CD14-positive monocyte (primary cell): ENCODE measurements at regions not wholly inside any gene's neighbourhood (a gene's known extent, or its start where the extent isn't known, plus 50 kb on each side); places are given as distances from the start of the nearest gene placed in this dataset.

Source experiments
- DNase-seq, 3 donors: peaks; one replicate each; pipeline ENCODE4 v3.0.0-alpha.2; 2011 to 2022
- H2AFZ ChIP-seq: 2 replicates; pipeline ENCODE4 v1.6.0; 2012; ENCODE audit warnings: mild to moderate bottlenecking, low read depth, low read length, inconsistent platforms; ENCODE audit not compliant: insufficient read depth, poor library complexity, severe bottlenecking
- H3K27ac ChIP-seq, 2 donors: 1 replicate in 1 of 2; 2 replicates in 1 of 2; pipeline ENCODE4 v1.5.1; 2012 to 2013; ENCODE audit warnings: low read length in 2 of 2, control low read depth in 1 of 2, inconsistent platforms in 1 of 2, low read depth in 1 of 2, mild to moderate bottlenecking in 1 of 2
- H3K27me3 ChIP-seq, 2 donors: one replicate each; pipeline versions ENCODE4 v1.6.0 to v1.6.1; 2011 to 2013; ENCODE audit warnings: low read length in 2 of 2; ENCODE audit not compliant: control insufficient read depth in 2 of 2, insufficient read depth in 2 of 2
- H3K36me3 ChIP-seq, 2 donors: replicated peaks in 1 of 2; 1 replicate in 1 of 2; 2 replicates in 1 of 2; pipeline versions ENCODE4 v1.5.1 to v1.6.1; 2012 to 2013; ENCODE audit warnings: low read length in 2 of 2, control low read depth in 1 of 2, inconsistent platforms in 1 of 2, mild to moderate bottlenecking in 1 of 2; ENCODE audit not compliant: insufficient read depth in 2 of 2, control insufficient read depth in 1 of 2
- H3K4me1 ChIP-seq, 2 donors: 1 replicate in 1 of 2; 2 replicates in 1 of 2; pipeline versions ENCODE4 v1.5.1 to v1.6.1; 2012 to 2013; ENCODE audit warnings: low read length in 2 of 2, control low read depth in 1 of 2, inconsistent platforms in 1 of 2, mild to moderate bottlenecking in 1 of 2, moderate library complexity in 1 of 2; ENCODE audit not compliant: insufficient read depth in 2 of 2, control insufficient read depth in 1 of 2
- H3K4me2 ChIP-seq: replicated peaks from 2 replicates; pipeline ENCODE3; 2012; ENCODE audit warnings: low read length, moderate library complexity, mild to moderate bottlenecking; ENCODE audit not compliant: poor library complexity, severe bottlenecking; ENCODE audit errors: extremely low read depth
- H3K4me3 ChIP-seq, 3 experiments: fragments of 200-600 bp in 1 of 3; sonication (generic) in 1 of 3; replicated peaks in 1 of 3; 1 replicate in 2 of 3; 2 replicates in 1 of 3; pipeline ENCODE4 v1.5.1; 2011 to 2013; ENCODE audit warnings: low read length in 3 of 3, mild to moderate bottlenecking in 3 of 3, control low read depth in 2 of 3, low read depth in 2 of 3, inconsistent platforms in 1 of 3, moderate library complexity in 1 of 3
- H3K79me2 ChIP-seq: 2 replicates; pipeline ENCODE4 v1.6.0; 2012; ENCODE audit warnings: mild to moderate bottlenecking, control low read depth, inconsistent platforms, low read length, moderate library complexity; ENCODE audit not compliant: insufficient read depth
- H3K9ac ChIP-seq: 2 replicates; pipeline ENCODE4 v1.6.0; 2017; ENCODE audit warnings: low read length, mild to moderate bottlenecking; ENCODE audit not compliant: insufficient read depth, poor library complexity, severe bottlenecking
- H3K9me3 ChIP-seq, 2 donors: replicated peaks in 1 of 2; 1 replicate in 1 of 2; 2 replicates in 1 of 2; pipeline versions ENCODE4 v1.5.1 to v1.6.1; 2012 to 2013; ENCODE audit warnings: low read length in 2 of 2, control low read depth in 1 of 2; ENCODE audit not compliant: control insufficient read depth in 1 of 2, insufficient read depth in 1 of 2
- H4K20me1 ChIP-seq: 2 replicates; pipeline ENCODE4 v1.6.0; 2012; ENCODE audit warnings: mild to moderate bottlenecking, low read length, control low read depth, moderate library complexity; ENCODE audit not compliant: insufficient read depth
- H3K27ac Mint-ChIP-seq, 7 donors: one replicate each; pipeline ENCODE4 v1.8.0; 2020; ENCODE audit warnings: mild to moderate bottlenecking in 7 of 7, mixed read lengths in 7 of 7, moderate library complexity in 6 of 7, inconsistent platforms in 2 of 7
- H3K27me3 Mint-ChIP-seq, 3 donors: one replicate each; pipeline ENCODE4 v1.8.0; 2021 to 2022; ENCODE audit warnings: low read depth in 3 of 3, mild to moderate bottlenecking in 3 of 3, mixed read lengths in 3 of 3, moderate library complexity in 3 of 3, inconsistent platforms in 1 of 3
- H3K36me3 Mint-ChIP-seq, 2 donors: one replicate each; pipeline ENCODE4 v1.8.0; 2020; ENCODE audit warnings: mixed read lengths in 2 of 2, inconsistent platforms in 1 of 2, mild to moderate bottlenecking in 1 of 2
- H3K4me1 Mint-ChIP-seq: one replicate; pipeline ENCODE4 v1.8.0; 2020; ENCODE audit warnings: mild to moderate bottlenecking, mixed read lengths
- H3K4me3 Mint-ChIP-seq, 2 donors: one replicate each; pipeline ENCODE4 v1.8.0; 2020; ENCODE audit warnings: mild to moderate bottlenecking in 2 of 2, mixed read lengths in 2 of 2, moderate library complexity in 1 of 2
- H3K9me3 Mint-ChIP-seq, 7 donors: one replicate each; pipeline ENCODE4 v1.8.0; 2020 to 2022; ENCODE audit warnings: mixed read lengths in 7 of 7, mild to moderate bottlenecking in 6 of 7, moderate library complexity in 6 of 7, inconsistent platforms in 2 of 7
- CTCF ChIP-seq: fragments of 200-600 bp; IDR thresholded peaks from one replicate; pipeline ENCODE4 v1.8.0; 2022; ENCODE audit warnings: antibody characterized with exemption, mild to moderate bottlenecking
- WGBS: methylation state at CpG from one replicate; pipeline ENCODE4 v1.1.5; 2013; ENCODE audit warnings: missing lambda C conversion rate; ENCODE audit not compliant: insufficient coverage; 5-methylcytosine and 5-hydroxymethylcytosine counted together
- intact Hi-C, 2 donors: fragments of 100-400 bp; cut with micrococcal nuclease; formaldehyde crosslinking; loops; one replicate each; pipeline versions ENCODE4 v1.15.0 to v1.15.1; 2023

GRCh38 chr20:55269913-55270312 is 735.4 kb downstream of the CBLN4 start:
- Mint-ChIP-seq H3K27ac (no peak overlapping the region), H3K4me3 (no peak overlapping the region), H3K27me3 (peaks cover 0 to 1% (median 0%) of the 10 kb centered on the region in 3 donors), H3K4me1 (no peaks in the 10 kb centered on the region), H3K9me3 (peaks cover 0 to 8% (median 2%) of the 10 kb centered on the region in 7 donors), H3K36me3 (no peaks in the 10 kb centered on the region)
- H4K20me1 ChIP-seq, result no peaks in the 10 kb centered on the region
- H3K9me3 ChIP-seq, result peaks cover 0 to 4% of the 10 kb centered on the region in 2 donors
- no peak overlapping the region for H3K4me3 ChIP-seq
- DNase-seq, result no peak
- H3K9ac ChIP-seq, result no peak overlapping the region
- no peak for TF ChIP-seq CTCF
- no peak overlapping the region for H3K4me2 ChIP-seq
- H2AFZ ChIP-seq, result no peak overlapping the region
- no peaks in the 10 kb centered on the region for H3K4me1 ChIP-seq
- no peak overlapping the region for H3K27ac ChIP-seq
- H3K36me3 ChIP-seq, result no peaks in the 10 kb centered on the region
- no peaks in the 10 kb centered on the region for H3K27me3 ChIP-seq
- intact Hi-C loops, result no loop called here
- H3K79me2 ChIP-seq, result no peaks in the 10 kb centered on the region
- WGBS, result no CpG with 5 or more reads among the region's 1 CpG

GRCh38 chr20:55266361-55266760 is 739.0 kb downstream of the CBLN4 start:
- Histone ChIP-seq H3K27ac (no peak overlapping the region), H3K4me1 (no peaks in the 10 kb centered on the region), H3K27me3 (no peaks in the 10 kb centered on the region), H4K20me1 (no peaks in the 10 kb centered on the region), H3K79me2 (no peaks in the 10 kb centered on the region), H3K36me3 (no peaks in the 10 kb centered on the region), H3K9ac (no peak overlapping the region), H2AFZ (no peak overlapping the region), H3K4me3 (no peak overlapping the region), H3K9me3 (peaks cover 0 to 4% of the 10 kb centered on the region in 2 donors), H3K4me2 (no peak overlapping the region)
- Mint-ChIP-seq H3K4me3 (no peak overlapping the region), H3K27me3 (peaks cover 0 to under 1% (median 0%) of the 10 kb centered on the region in 3 donors), H3K36me3 (no peaks in the 10 kb centered on the region), H3K4me1 (no peaks in the 10 kb centered on the region), H3K9me3 (peaks cover 0 to 7% (median 1%) of the 10 kb centered on the region in 7 donors), H3K27ac (no peak overlapping the region)
- no peak for DNase-seq
- intact Hi-C loops, result no loop called here
- TF ChIP-seq CTCF, result no peak
- WGBS, result no CpG with 5 or more reads among the region's 1 CpG
